SH-SY5Y (cell line): ENCODE measurements at regions not wholly inside any gene's neighbourhood (a gene's known extent, or its start where the extent isn't known, plus 50 kb on each side); places are given as distances from the start of the nearest gene placed in this dataset.

Source experiments
- GATA2 ChIP-seq: IDR thresholded peaks from 2 replicates; pipeline ENCODE4 v1.6.1; 2011; ENCODE audit warnings: mild to moderate bottlenecking, low read depth, low read length
- GATA3 ChIP-seq: IDR thresholded peaks from 2 replicates; pipeline ENCODE4 v1.6.1; 2011; ENCODE audit warnings: low read depth, mild to moderate bottlenecking, low read length, moderate library complexity

- TF ChIP-seq GATA2 (no peak), GATA3 (no peak)
Measured at GRCh38 chr12:107320929-107321631, 227.7 kb upstream of the CRY1 start.
